GM12864 (cell line): ENCODE measurements at regions not wholly inside any gene's neighbourhood (a gene's known extent, or its start where the extent isn't known, plus 50 kb on each side); places are given as distances from the start of the nearest gene placed in this dataset.

Source experiments
- DNase-seq: peaks from one replicate; pipeline ENCODE4 v3.0.0-alpha.2; 2011; ENCODE audit warnings: low read depth
- H3K4me3 ChIP-seq: 2 replicates; pipeline ENCODE4 v1.5.1; 2011; ENCODE audit warnings: mild to moderate bottlenecking, low read depth, low read length, control low read depth
- CTCF ChIP-seq: IDR thresholded peaks from 2 replicates; pipeline ENCODE4 v1.5.1; 2011; ENCODE audit warnings: low read depth, mild to moderate bottlenecking, moderate library complexity, low read length, control low read depth, inconsistent platforms; ENCODE audit errors: missing control alignments

GRCh38 chr1:38512024-38512767, 347.4 kb downstream of the RRAGC start:
- DNase-seq: no peak
- no peak overlapping the region for H3K4me3 ChIP-seq
- TF ChIP-seq CTCF: no peak

GRCh38 chr1:38508232-38508631, 351.3 kb downstream of the RRAGC start:
- no peak for DNase-seq
- TF ChIP-seq CTCF: no peak
- no peak overlapping the region for H3K4me3 ChIP-seq

- no peak for DNase-seq
- TF ChIP-seq CTCF: no peak
- no peak overlapping the region for H3K4me3 ChIP-seq
These were observed 352.0 kb downstream of the RRAGC start for GRCh38 chr1:38507563-38507962.

- no peak for DNase-seq
- H3K4me3 ChIP-seq: no peak overlapping the region
- no peak for TF ChIP-seq CTCF
These were observed 353.6 kb downstream of the RRAGC start for GRCh38 chr1:38505944-38506343.

- no peak for DNase-seq
- H3K4me3 ChIP-seq: no peak overlapping the region
- TF ChIP-seq CTCF: peak; percentile 46
These were observed 356.8 kb downstream of the RRAGC start for GRCh38 chr1:38502758-38503157.

- no peak for TF ChIP-seq CTCF
- DNase-seq: no peak
- H3K4me3 ChIP-seq: no peak overlapping the region
These were observed 358.7 kb downstream of the RRAGC start for GRCh38 chr1:38500891-38501290.

GRCh38 chr1:38500352-38500751, 359.2 kb downstream of the RRAGC start:
- DNase-seq: no peak
- TF ChIP-seq CTCF: peak; percentile 74
- H3K4me3 ChIP-seq: no peak overlapping the region
